Esophagus muscularis mucosa (tissue), 4 donors: ENCODE measurements at regions not wholly inside any gene's neighbourhood (a gene's known extent, or its start where the extent isn't known, plus 50 kb on each side); places are given as distances from the start of the nearest gene placed in this dataset.

Source experiments
- DNase-seq: peaks from one replicate; pipeline ENCODE4 v3.0.0-alpha.2; 2017; ENCODE audit errors: extremely low spot score
- H3K27ac ChIP-seq, 4 donors: fragments of 200-600 bp; sonication (generic); replicated peaks in 1 of 4; 1 replicate in 3 of 4; 2 replicates in 1 of 4; pipeline ENCODE4 v1.5.1; 2016 to 2019; ENCODE audit warnings: mild to moderate bottlenecking in 1 of 4
- H3K27me3 ChIP-seq, 4 donors: fragments of 200-600 bp; sonication (generic); one replicate each; pipeline versions ENCODE4 v1.5.1 to v1.6.0; 2016 to 2019
- H3K36me3 ChIP-seq, 4 donors: fragments of 200-600 bp; sonication (generic); one replicate each; pipeline ENCODE4 v1.5.1; 2016 to 2019
- H3K4me1 ChIP-seq, 4 donors: fragments of 200-600 bp; sonication (generic); one replicate each; pipeline ENCODE4 v1.5.1; 2016 to 2019
- H3K4me3 ChIP-seq, 4 donors: fragments of 200-600 bp; sonication (generic); 1 replicate in 2 of 4; 2 replicates in 2 of 4; pipeline ENCODE4 v1.5.1; 2016 to 2019; ENCODE audit warnings: mild to moderate bottlenecking in 4 of 4, moderate library complexity in 1 of 4
- H3K9me3 ChIP-seq, 4 donors: fragments of 200-600 bp; sonication (generic); 1 replicate in 3 of 4; 2 replicates in 1 of 4; pipeline ENCODE4 v1.5.1; 2016 to 2019
- EP300 ChIP-seq: sonication (generic); formaldehyde crosslinking; IDR thresholded peaks from one replicate; pipeline ENCODE4 v1.6.1; 2017; ENCODE audit warnings: antibody characterized with exemption
- POLR2A ChIP-seq: fragments of 450-650 bp; IDR thresholded peaks from one replicate; pipeline ENCODE4 v1.6.1; 2017; ENCODE audit warnings: antibody characterized with exemption, moderate library complexity, mild to moderate bottlenecking, low read depth
- POLR2AphosphoS5 ChIP-seq, 2 donors: sonication (generic); formaldehyde crosslinking; IDR thresholded peaks; one replicate each; pipeline ENCODE4 v1.6.1; 2017; ENCODE audit warnings: antibody characterized with exemption in 2 of 2
- WGBS: methylation state at CpG from one replicate; pipeline ENCODE4 v1.1.5; 2018; 5-methylcytosine and 5-hydroxymethylcytosine counted together
- intact Hi-C: fragments of 100-400 bp; cut with DNase I; formaldehyde crosslinking; loops from one replicate; pipeline ENCODE4 v1.15.1; 2023
- TF ChIP-seq, protein P1 (sequence below), 3 experiments: fragments of 200-600 bp in 2 of 3; fragments of 450-650 bp in 1 of 3; sonication (generic) in 2 of 3; IDR thresholded peaks; one replicate each; pipeline ENCODE4 v1.5.1; 2017 to 2019; ENCODE audit warnings: antibody characterized with exemption in 3 of 3, mild to moderate bottlenecking in 2 of 3, moderate library complexity in 1 of 3

DNA sequence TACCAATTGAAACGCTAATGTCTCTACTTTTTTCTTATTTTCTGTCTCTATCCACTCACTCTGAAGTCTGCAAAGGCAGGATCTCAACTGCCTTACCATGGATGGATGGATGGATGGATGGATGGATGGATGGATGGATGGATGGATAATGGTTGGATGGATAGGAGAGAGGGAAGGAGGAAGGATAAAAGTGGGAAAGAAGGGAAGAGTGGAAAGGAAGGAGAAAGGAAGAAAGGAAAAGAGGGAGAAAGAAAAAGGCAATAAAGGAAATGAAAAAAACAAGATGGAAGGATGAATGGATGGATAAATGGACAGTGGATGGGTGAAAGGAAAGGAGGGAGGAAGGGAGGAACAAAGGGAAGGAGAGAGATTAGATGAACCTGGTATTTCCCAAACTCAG lies 506.0 kb downstream of the MN1 start:
- DNase-seq = no peak
- no peaks in the 10 kb centered on the region for H3K36me3 ChIP-seq
- H3K4me1 ChIP-seq = peaks cover 0 to 10% (median 7%) of the 10 kb centered on the region in 4 donors
- peaks cover 0 to 47% (median 9%) of the 10 kb centered on the region in 4 donors for H3K27me3 ChIP-seq
- no peak overlapping the region for H3K27ac ChIP-seq
- TF ChIP-seq POLR2AphosphoS5 (IDR thresholded peaks at IDR 0.05) = no peak
- TF ChIP-seq, protein P1, sequence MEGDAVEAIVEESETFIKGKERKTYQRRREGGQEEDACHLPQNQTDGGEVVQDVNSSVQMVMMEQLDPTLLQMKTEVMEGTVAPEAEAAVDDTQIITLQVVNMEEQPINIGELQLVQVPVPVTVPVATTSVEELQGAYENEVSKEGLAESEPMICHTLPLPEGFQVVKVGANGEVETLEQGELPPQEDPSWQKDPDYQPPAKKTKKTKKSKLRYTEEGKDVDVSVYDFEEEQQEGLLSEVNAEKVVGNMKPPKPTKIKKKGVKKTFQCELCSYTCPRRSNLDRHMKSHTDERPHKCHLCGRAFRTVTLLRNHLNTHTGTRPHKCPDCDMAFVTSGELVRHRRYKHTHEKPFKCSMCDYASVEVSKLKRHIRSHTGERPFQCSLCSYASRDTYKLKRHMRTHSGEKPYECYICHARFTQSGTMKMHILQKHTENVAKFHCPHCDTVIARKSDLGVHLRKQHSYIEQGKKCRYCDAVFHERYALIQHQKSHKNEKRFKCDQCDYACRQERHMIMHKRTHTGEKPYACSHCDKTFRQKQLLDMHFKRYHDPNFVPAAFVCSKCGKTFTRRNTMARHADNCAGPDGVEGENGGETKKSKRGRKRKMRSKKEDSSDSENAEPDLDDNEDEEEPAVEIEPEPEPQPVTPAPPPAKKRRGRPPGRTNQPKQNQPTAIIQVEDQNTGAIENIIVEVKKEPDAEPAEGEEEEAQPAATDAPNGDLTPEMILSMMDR (IDR thresholded peaks at IDR 0.05) = no peak
- no peak for TF ChIP-seq EP300
- no peak for TF ChIP-seq POLR2A
- H3K9me3 ChIP-seq = no peaks in the 10 kb centered on the region
- intact Hi-C loops = no loop called here
- no peak overlapping the region for H3K4me3 ChIP-seq
- WGBS = 85% methylated on average over 1 of the region's 1 CpG

DNA sequence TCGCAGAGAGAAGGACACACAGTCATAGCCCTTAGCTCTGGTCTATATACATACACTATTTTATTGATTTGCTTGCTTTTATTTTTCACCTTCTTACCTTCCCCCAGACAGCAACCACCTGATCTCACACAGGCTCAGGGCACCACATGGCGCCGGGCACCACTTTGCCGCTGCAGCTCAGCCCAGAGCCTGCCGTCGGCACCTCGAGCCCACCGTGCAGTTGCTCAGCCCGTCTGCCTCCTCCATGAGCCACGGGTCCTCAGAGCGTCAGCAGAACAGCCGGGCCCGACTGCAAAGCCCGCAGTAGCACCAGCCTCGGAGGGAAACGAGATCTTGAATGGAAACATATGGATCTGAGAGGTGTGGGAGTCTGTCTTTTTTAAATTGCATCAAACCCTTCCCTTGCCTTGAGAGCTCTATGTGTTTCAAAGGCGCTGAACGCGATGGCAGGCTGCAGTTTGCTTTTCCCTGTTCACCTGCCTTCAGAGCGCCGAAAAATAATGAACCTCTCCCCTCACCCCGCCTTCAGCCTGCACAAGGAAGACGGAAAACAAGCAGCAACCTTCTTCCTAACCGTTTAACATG lies 505.4 kb downstream of the MN1 start:
- Histone ChIP-seq H3K4me3 (no peak overlapping the region), H3K9me3 (no peaks in the 10 kb centered on the region), H3K27ac (no peak overlapping the region), H3K27me3 (peaks cover 0 to 49% (median 9%) of the 10 kb centered on the region in 4 donors), H3K36me3 (no peaks in the 10 kb centered on the region), H3K4me1 (peaks cover 0 to 10% (median 7%) of the 10 kb centered on the region in 4 donors)
- intact Hi-C loops = no loop called here
- TF ChIP-seq POLR2A (no peak), POLR2AphosphoS5 (IDR thresholded peaks at IDR 0.05) (no peak), EP300 (no peak)
- TF ChIP-seq, protein P1 (IDR thresholded peaks at IDR 0.05) = no peak
- no peak for DNase-seq
- 73% methylated on average over 24 of the region's 24 CpGs for WGBS

DNA sequence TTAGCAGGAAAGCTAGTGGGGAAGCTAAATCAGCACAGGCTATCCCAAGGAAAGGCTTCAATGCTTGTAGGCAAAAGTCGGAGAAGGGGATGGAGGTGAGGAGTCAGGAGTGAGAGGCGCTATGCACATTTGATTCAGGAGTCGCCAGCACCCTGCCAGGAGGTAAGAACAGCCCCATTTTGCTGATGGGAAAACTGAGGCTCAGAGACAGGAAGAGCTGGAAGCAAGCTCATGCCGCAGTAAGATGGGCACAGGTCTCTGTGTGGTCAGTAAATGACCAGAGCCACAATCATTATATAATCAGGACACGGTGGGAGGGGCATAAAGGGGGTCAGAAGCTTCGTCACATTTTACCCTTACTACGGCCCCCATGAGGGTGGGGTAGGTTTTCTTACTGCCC lies 504.4 kb downstream of the MN1 start:
- peaks cover 0 to 10% (median 7%) of the 10 kb centered on the region in 4 donors for H3K4me1 ChIP-seq
- DNase-seq = no peak
- H3K36me3 ChIP-seq = no peaks in the 10 kb centered on the region
- H3K9me3 ChIP-seq = no peaks in the 10 kb centered on the region
- H3K27me3 ChIP-seq = peaks cover 0 to 49% (median 9%) of the 10 kb centered on the region in 4 donors
- intact Hi-C loops = no loop called here
- no peak overlapping the region for H3K4me3 ChIP-seq
- no peak overlapping the region for H3K27ac ChIP-seq
- TF ChIP-seq POLR2AphosphoS5 (IDR thresholded peaks at IDR 0.05) (no peak), EP300 (no peak)
- TF ChIP-seq, protein P1 (IDR thresholded peaks at IDR 0.05) = no peak
- WGBS = 92% methylated on average over 7 of the region's 7 CpGs

DNA sequence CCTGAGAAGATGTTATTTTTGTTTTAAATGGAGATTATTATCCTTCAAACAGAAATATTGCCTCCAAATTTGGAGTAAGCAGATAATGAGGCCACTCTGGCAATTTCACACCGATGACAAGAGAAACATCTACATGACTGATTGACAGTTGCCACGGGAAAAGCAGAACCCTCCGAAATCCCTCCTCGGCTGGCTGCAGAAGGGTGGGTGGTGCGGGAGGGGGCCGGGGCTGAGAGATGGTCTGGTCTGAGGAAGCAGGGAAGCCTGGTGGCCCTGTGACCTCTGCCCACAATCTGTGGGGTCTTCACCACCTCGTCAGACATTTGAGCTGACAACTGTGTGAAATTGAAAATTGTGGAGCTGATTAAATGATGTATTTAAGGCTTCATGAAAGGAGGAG lies 503.2 kb downstream of the MN1 start:
- no peak overlapping the region for H3K4me3 ChIP-seq
- H3K36me3 ChIP-seq = no peaks in the 10 kb centered on the region
- 40% methylated on average over 7 of the region's 7 CpGs for WGBS
- TF ChIP-seq POLR2AphosphoS5 (IDR thresholded peaks at IDR 0.05) (no peak), EP300 (no peak), POLR2A (no peak)
- TF ChIP-seq, protein P1 (IDR thresholded peaks at IDR 0.05) = no peak
- H3K27ac ChIP-seq = no peak overlapping the region
- intact Hi-C loops = no loop called here
- peaks cover 0 to 45% (median 9%) of the 10 kb centered on the region in 4 donors for H3K27me3 ChIP-seq
- DNase-seq = no peak
- H3K4me1 ChIP-seq = peaks cover 0 to 10% (median 7%) of the 10 kb centered on the region in 4 donors
- no peaks in the 10 kb centered on the region for H3K9me3 ChIP-seq

DNA sequence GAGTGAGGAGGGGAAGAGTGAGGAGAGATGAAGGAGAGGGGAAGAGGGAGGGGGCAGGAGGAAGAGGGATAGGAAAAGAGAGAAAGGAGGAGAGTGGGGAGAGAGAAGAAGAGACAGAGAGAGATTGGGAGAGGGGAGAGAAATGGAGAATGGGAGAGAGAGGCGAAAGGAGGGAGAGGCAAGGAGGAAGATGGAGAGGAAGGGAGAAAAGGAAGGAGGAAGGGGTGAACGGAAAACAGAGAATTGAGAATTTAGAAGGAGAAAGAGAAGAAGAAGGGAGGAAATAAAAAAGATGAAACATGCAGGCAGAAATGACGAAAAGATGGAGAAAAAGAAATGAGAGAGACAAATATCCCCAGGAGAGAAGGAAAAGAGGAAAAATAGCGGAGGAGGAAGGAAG lies 502.8 kb downstream of the MN1 start:
- Histone ChIP-seq H3K4me1 (peaks cover 0 to 10% (median 7%) of the 10 kb centered on the region in 4 donors), H3K27ac (no peak overlapping the region), H3K27me3 (peaks cover 0 to 45% (median 9%) of the 10 kb centered on the region in 4 donors), H3K4me3 (peak overlapping the region in 2 of 4 donors; percentile 18 to 30), H3K36me3 (no peaks in the 10 kb centered on the region), H3K9me3 (no peaks in the 10 kb centered on the region)
- intact Hi-C loops = no loop called here
- 51% methylated on average over 4 of the region's 4 CpGs for WGBS
- DNase-seq = no peak
- TF ChIP-seq POLR2A (no peak), EP300 (no peak), POLR2AphosphoS5 (IDR thresholded peaks at IDR 0.05) (no peak)
- TF ChIP-seq, protein P1 (IDR thresholded peaks at IDR 0.05) = no peak
